HL-60 (cell line): ENCODE measurements at regions not wholly inside any gene's neighbourhood (a gene's known extent, or its start where the extent isn't known, plus 50 kb on each side); places are given as distances from the start of the nearest gene placed in this dataset.

Experiments
- DNase-seq, 2 experiments: peaks; one replicate each; pipeline ENCODE4 v3.0.0-alpha.2; 2010 to 2020; ENCODE audit warnings: low read depth in 1 of 2, low spot score in 1 of 2
- H3K27ac ChIP-seq: fragments of 250-450 bp; sonication (Bioruptor Pico); replicated peaks from 2 replicates; pipeline ENCODE4 v1.5.1; 2020; ENCODE audit warnings: mild to moderate bottlenecking, moderate library complexity
- H3K27me3 ChIP-seq: fragments of 250-450 bp; sonication (Bioruptor Pico); 2 replicates; pipeline ENCODE4 v1.5.1; 2021; ENCODE audit warnings: mild to moderate bottlenecking, moderate library complexity; ENCODE audit not compliant: insufficient read depth, poor library complexity, severe bottlenecking
- H3K4me3 ChIP-seq: replicated peaks from 2 replicates; pipeline ENCODE4 v1.5.1; 2011; ENCODE audit warnings: mild to moderate bottlenecking, control low read depth, low read length; ENCODE audit not compliant: insufficient read depth
- CTCF ChIP-seq: IDR thresholded peaks from one replicate; pipeline ENCODE4 v1.5.1; 2011; ENCODE audit warnings: low read length, control low read depth, inconsistent platforms; ENCODE audit not compliant: insufficient read depth
- GABPA ChIP-seq: IDR thresholded peaks from 2 replicates; pipeline ENCODE4 v1.6.1; 2012; ENCODE audit warnings: low read depth
- POLR2AphosphoS5 ChIP-seq: IDR thresholded peaks from 2 replicates; pipeline ENCODE4 v1.6.1; 2012; ENCODE audit warnings: low read depth
- REST ChIP-seq: IDR thresholded peaks from 2 replicates; pipeline ENCODE4 v1.6.1; 2012; ENCODE audit warnings: low read depth; ENCODE audit not compliant: insufficient replicate concordance
- SPI1 ChIP-seq: IDR thresholded peaks from 2 replicates; pipeline ENCODE4 v1.6.1; 2012; ENCODE audit warnings: low read depth, mild to moderate bottlenecking, borderline replicate concordance

- no peak for DNase-seq
- TF ChIP-seq SPI1 (no peak), POLR2AphosphoS5 (no peak), REST (no peak), CTCF (no peak), GABPA (no peak)
- no peak overlapping the region for H3K4me3 ChIP-seq
- no peak overlapping the region for H3K27ac ChIP-seq
- no peaks in the 10 kb centered on the region for H3K27me3 ChIP-seq
Measured at GRCh38 chr4:62871078-62871477, 1538.2 kb downstream of the TECRL start.

- Histone ChIP-seq H3K27me3 (no peaks in the 10 kb centered on the region), H3K27ac (no peak overlapping the region), H3K4me3 (no peak overlapping the region)
- TF ChIP-seq REST (no peak), CTCF (no peak), POLR2AphosphoS5 (no peak), SPI1 (no peak), GABPA (no peak)
- no peak for DNase-seq
Measured at GRCh38 chr4:62870451-62870850, 1538.8 kb downstream of the TECRL start.

GRCh38 chr4:62865261-62865660 lies 1544.0 kb downstream of the TECRL start:
- H3K27me3 ChIP-seq, result no peaks in the 10 kb centered on the region
- no peak overlapping the region for H3K27ac ChIP-seq
- H3K4me3 ChIP-seq, result no peak overlapping the region
- no peak for DNase-seq
- TF ChIP-seq SPI1 (no peak), GABPA (no peak), CTCF (no peak), POLR2AphosphoS5 (no peak), REST (no peak)
